ENCODE measurements at regions not wholly inside any gene's neighbourhood (a gene's known extent, or its start where the extent isn't known, plus 50 kb on each side); places are given as distances from the start of the nearest gene placed in this dataset.

- TF ChIP-seq, protein P1, sequence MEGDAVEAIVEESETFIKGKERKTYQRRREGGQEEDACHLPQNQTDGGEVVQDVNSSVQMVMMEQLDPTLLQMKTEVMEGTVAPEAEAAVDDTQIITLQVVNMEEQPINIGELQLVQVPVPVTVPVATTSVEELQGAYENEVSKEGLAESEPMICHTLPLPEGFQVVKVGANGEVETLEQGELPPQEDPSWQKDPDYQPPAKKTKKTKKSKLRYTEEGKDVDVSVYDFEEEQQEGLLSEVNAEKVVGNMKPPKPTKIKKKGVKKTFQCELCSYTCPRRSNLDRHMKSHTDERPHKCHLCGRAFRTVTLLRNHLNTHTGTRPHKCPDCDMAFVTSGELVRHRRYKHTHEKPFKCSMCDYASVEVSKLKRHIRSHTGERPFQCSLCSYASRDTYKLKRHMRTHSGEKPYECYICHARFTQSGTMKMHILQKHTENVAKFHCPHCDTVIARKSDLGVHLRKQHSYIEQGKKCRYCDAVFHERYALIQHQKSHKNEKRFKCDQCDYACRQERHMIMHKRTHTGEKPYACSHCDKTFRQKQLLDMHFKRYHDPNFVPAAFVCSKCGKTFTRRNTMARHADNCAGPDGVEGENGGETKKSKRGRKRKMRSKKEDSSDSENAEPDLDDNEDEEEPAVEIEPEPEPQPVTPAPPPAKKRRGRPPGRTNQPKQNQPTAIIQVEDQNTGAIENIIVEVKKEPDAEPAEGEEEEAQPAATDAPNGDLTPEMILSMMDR (IDR thresholded peaks at IDR 0.05; ENCODE audit: insufficient read depth, low read depth, low read length, missing control alignments) = no peak
- no peak for DNase-seq (ENCODE audit: low read depth)
- H3K4me3 ChIP-seq (ENCODE audit: low read length) = no peak overlapping the region
These were observed 698.8 kb downstream of the KCNJ2 start for GRCh38 chr17:70868149-70868548.

DNA sequence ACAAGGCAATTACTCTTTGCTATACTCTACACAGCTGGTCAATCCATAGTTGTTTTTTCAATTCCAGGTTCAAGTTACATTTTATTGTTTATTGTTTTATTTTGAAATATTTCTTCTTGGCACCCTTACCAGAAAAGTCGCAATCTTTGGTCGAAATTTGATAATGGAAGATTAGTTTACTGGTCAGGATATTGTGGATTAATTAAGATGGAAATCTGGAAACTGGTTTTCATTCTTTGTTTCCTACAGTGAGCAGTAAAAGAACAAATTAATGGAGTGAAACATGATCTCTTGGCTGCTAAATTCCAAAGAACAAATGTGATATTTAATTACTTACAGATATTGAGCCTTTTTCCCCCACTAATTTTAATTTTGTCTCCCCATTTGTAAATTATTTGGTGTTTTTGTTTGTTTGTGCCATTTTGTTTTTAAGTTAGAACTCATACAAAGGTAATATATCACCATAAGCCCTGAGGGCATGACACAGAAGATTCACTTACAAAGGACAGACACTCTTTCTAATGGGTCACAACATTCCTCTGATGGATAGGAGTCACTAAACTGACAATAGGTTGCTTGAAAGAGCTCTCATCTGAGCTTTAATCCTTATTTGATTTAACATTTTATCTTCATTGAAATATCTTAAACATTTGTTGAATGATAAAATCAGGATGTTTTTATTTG is 700.2 kb downstream of the KCNJ2 start:
- TF ChIP-seq, protein P1 (IDR thresholded peaks at IDR 0.05; ENCODE audit: insufficient read depth, low read depth, low read length, missing control alignments) = no peak
- DNase-seq (ENCODE audit: low read depth) = no peak
- no peak overlapping the region for H3K4me3 ChIP-seq (ENCODE audit: low read length)

DNA sequence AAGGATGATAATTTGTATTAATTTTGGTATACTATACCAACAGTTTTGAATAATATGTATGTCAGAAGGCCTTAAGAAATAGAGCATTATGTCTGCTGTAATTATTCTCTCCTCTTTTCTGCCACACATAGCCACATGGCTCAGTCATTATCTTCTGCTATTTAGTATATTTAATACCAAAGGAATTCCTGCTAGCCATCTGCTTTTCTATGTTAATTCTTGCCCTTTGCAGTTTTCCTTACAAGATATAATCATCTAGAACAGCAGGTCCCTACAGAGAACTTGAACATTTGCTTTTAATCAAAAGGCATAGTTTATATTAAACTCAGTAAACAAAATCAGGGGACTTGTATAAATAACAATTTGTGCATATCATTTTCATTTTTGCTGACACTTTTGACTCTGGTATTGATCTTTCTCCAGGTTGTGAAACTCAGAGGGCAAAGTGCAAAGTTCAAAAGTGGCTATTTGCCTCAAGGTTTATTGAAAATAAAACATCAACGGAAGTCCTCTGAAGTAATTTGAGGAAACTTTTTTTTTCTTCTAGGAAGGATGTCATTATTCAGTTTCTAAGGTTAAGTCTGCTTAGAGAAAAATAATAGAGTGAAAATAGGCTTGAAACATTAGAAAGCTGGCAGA is 702.0 kb downstream of the KCNJ2 start:
- TF ChIP-seq, protein P1 (IDR thresholded peaks at IDR 0.05; ENCODE audit: insufficient read depth, low read depth, low read length, missing control alignments) = no peak
- H3K4me3 ChIP-seq (ENCODE audit: low read length) = no peak overlapping the region
- DNase-seq (ENCODE audit: low read depth) = no peak

DNA sequence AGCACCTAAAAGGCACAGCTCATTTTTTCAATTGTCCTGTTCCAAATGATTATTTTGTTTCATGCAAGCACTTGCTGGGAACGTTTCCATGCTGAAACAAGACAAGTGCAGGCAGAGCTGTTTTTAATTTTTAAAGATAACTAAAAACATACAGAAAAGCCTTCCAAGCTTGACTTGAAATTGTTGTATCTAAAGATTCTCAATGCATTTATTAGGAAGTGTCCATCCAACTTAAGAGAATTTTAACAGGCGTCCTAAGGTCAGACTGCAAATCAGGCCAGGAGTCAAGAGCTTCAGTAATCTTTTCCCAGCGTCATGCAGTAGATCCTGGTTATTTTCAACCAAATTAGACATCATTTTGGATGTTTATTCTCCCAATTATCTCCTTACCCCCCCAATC is 702.8 kb downstream of the KCNJ2 start:
- DNase-seq (ENCODE audit: low read depth) = no peak
- H3K4me3 ChIP-seq (ENCODE audit: low read length) = no peak overlapping the region
- TF ChIP-seq, protein P1 (IDR thresholded peaks at IDR 0.05; ENCODE audit: insufficient read depth, low read depth, low read length, missing control alignments) = no peak

DNA sequence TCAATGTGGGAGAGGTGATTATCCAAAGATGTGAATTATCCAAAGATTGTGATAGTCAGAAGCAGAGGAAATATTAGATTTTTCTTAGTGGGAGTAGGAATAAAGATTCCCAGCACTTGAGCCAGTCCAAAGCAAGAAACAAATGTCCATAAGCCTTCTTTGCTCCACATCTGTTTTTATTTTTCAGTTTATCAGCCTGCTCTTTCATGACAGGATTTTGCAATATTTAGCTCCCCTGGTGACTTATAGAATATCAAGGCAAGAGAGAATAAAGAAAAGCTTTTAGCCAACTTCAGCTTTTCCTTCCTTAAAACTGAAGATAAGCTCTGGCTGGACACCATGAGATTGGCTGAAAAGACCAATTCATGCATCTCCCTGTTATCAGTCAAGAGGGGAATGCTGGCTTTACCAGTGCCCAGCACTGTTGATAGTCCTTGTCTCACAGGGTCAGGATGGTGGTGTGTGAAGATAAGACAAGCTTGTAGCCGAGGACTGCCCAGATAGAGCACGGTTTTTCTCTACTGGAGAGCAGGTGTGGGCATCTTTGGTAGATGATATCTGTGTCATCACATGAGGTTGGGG is 706.5 kb downstream of the KCNJ2 start:
- TF ChIP-seq, protein P1 (IDR thresholded peaks at IDR 0.05; ENCODE audit: insufficient read depth, low read depth, low read length, missing control alignments) = no peak
- no peak for DNase-seq (ENCODE audit: low read depth)
- no peak overlapping the region for H3K4me3 ChIP-seq (ENCODE audit: low read length)

- no peak for DNase-seq (ENCODE audit: low read depth)
- TF ChIP-seq, protein P1 (IDR thresholded peaks at IDR 0.05; ENCODE audit: insufficient read depth, low read depth, low read length, missing control alignments) = no peak
- no peak overlapping the region for H3K4me3 ChIP-seq (ENCODE audit: low read length)
These were observed 709.5 kb downstream of the KCNJ2 start for GRCh38 chr17:70878879-70879278.
